AG10803 (cell line): ENCODE measurements at regions not wholly inside any gene's neighbourhood (a gene's known extent, or its start where the extent isn't known, plus 50 kb on each side); places are given as distances from the start of the nearest gene placed in this dataset.

Experiments
- DNase-seq: peaks from one replicate; pipeline ENCODE4 v3.0.0; 2010; ENCODE audit warnings: low read depth
- H3K4me3 ChIP-seq: 2 replicates; pipeline ENCODE4 v1.5.1; 2011; ENCODE audit warnings: mild to moderate bottlenecking, low read length, control low read depth
- TF ChIP-seq, protein P1 (sequence below): conservative IDR thresholded peaks from 2 replicates; pipeline ENCODE4 v1.5.1; 2011; ENCODE audit warnings: mild to moderate bottlenecking, low read length, control low read depth, inconsistent platforms

DNA sequence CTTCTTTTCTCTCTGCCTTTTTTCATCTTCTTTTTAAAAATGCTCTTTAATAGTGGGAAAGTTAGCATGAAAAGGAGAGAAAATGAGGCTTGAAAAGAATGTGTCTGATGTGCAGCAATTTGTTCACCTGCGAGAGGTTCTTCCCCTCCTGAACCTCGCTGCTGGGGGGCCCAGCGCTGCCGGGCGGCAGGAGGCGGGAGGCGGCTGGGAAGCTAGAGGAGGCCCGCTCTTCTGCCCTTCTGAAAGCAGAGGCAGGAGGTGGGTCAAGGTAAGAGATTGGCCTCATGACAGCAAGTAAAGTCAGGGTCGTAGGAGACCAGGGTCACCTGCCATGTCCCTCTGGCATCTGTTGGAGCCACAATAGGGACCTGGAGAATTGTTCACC, 78.6 kb upstream of the TNRC6C start:
- no peak overlapping the region for H3K4me3 ChIP-seq
- TF ChIP-seq, protein P1, sequence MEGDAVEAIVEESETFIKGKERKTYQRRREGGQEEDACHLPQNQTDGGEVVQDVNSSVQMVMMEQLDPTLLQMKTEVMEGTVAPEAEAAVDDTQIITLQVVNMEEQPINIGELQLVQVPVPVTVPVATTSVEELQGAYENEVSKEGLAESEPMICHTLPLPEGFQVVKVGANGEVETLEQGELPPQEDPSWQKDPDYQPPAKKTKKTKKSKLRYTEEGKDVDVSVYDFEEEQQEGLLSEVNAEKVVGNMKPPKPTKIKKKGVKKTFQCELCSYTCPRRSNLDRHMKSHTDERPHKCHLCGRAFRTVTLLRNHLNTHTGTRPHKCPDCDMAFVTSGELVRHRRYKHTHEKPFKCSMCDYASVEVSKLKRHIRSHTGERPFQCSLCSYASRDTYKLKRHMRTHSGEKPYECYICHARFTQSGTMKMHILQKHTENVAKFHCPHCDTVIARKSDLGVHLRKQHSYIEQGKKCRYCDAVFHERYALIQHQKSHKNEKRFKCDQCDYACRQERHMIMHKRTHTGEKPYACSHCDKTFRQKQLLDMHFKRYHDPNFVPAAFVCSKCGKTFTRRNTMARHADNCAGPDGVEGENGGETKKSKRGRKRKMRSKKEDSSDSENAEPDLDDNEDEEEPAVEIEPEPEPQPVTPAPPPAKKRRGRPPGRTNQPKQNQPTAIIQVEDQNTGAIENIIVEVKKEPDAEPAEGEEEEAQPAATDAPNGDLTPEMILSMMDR: no peak

DNA sequence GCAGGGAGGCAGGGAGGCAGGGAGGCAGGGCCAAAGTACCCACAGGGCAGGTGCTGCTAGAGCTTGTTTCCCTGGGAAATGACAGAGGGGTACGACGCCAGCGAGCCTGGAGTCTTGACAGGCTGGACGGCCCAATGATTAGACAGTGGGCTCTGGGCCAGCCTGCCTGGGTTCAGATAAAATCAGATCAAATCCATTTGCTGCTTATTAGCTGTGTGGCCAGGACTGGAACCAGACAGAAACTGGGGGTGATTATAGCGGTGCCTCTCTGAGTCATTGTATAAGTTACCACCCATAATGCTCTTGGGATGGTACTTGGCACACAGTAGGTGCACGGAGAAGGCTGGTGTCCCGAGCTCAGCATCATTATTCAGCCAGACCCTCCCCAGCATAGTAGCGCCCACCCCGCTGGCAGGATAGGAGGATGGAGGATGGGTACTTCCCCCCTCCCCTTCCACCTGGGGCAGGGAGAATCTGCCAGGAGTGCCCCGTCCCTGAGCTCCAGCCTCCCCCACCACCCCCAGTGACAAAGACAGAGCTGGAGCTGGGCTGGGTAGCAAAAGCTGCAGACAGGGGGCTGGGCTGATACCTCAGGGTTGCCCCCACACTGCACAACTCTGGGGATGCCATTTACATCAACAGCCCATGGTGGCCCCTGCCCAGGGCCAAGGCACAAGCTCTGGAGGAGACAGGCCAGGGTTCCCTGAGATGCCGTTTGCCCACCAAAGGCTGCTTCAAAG, 77.6 kb upstream of the TNRC6C start:
- DNase-seq: no peak
- H3K4me3 ChIP-seq: no peak overlapping the region

More for the DNA sequence above, 78.6 kb upstream of the TNRC6C start:
- DNase-seq: no peak

DNA sequence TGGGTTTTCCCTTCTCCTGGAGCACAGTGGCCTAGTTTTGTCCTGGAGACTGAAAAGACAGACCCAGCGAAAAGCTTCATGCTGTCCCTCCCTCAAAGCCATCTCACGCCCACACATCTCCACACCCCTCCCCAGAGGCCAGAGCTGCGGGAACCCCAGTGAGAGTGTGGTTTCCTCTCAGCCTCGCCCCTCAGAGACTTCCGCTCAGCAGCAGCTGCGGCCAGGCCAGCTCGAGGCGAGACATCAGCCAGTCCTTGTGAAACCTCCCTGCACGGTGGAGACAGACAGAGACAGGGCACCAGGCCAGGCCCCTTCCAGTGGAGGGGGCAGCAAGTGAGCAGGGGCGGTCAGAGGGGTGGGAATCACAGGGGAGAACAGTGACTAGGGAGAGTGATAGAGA, 77.0 kb upstream of the TNRC6C start:
- DNase-seq: peak; percentile 63
- TF ChIP-seq, protein P1: no peak
- no peak overlapping the region for H3K4me3 ChIP-seq

More for the DNA sequence above, 77.6 kb upstream of the TNRC6C start:
- TF ChIP-seq, protein P1: no peak

DNA sequence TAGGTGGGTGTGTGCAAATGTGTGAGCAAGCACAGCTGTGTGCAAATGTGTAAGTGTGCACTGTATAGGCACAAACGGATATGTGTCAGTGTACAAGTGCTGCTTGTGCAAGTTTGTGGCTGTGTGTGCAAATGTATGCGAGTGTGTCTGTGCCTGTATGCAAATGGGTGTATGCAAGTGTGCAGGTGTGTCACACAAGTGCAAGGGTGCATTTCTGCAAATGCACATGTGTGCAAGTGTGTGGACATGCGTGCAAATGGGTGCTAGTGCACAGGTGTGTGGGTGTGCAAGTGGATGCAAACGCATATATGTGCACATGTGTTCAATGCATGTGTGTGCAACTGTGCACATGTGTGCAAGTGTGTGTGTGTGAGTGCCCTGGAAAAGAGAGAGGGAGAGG, 76.5 kb upstream of the TNRC6C start:
- no peak overlapping the region for H3K4me3 ChIP-seq
- TF ChIP-seq, protein P1: no peak
- no peak for DNase-seq

DNA sequence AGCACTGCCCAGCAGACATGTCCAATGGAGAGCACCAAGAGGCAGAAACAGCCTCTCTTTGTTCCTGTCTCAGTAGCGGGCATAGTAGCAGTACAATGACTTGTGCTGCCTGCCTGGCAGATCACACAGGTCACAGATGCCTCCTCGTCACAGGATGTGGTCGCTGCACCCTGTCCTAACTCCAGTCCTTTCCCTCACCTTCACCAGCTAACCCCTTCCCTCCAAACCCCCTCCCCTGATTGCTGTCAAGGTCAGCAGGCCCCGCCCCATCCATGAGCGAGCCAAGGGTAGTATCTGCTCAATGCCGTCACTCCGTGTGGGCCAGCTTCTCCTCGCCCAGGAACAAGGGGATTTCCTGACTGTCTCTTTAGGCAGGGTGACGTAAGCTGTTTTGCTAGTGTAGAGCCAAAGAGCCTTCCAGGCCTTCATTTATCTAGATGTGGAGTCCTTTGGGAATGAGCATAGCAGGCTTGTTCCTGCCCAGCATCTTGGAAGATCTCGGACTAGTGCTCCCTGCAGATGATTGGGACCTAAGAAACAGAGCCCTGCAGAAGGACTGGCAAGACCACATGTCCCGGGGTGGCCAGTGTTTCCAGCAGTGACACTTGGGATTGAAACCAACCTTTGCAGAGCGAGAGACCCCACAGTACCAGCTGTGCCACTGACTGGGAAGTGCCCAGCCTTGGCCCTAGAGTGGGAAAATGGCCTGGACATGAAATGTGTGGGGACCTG, 75.9 kb upstream of the TNRC6C start:
- TF ChIP-seq, protein P1: no peak
- no peak overlapping the region for H3K4me3 ChIP-seq
- DNase-seq: peak; percentile 38

DNA sequence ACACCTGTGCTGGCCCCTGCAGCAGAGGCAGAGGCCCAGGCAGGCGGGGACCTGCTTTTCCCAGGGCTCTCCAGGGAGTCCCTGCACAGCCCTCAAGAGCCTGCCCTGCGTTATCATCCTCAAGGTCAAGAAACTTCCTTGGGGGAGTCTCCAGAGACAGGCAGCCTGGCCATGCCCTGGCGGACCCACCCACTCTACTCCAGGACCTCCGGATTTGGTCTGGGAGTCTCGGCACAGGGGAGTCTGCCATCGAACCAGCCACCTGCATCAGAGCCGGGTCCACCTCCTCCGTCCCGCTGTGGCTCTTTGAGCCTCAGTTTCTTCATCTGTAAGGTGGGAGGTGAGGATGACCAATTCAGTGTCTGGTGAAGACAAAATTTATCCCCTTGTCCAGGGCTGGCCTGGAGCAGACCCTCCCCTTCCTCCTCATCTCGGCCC, 75.3 kb upstream of the TNRC6C start:
- H3K4me3 ChIP-seq: no peak overlapping the region
- DNase-seq: no peak
- TF ChIP-seq, protein P1: no peak

DNA sequence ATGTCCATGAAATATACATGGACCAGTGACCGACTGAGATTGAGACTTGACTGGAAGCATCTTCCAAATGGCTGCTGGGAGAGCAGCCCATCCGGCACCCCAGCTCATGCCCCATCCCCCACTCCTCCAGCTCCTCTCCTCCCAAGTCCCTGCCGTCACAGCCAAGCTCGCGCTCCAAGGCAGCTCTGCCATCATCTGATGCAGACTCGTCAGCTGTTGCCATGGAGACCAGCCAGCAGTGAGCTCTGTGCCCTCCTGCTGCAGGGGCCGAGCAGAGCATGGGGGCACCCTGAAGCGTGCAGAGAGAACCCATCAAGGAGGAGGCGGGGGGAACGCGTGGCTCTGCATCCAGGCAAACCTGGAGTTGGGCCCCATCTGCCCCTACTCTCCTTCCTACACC, 74.5 kb upstream of the TNRC6C start:
- DNase-seq: no peak
- TF ChIP-seq, protein P1: no peak
- no peak overlapping the region for H3K4me3 ChIP-seq
